IMR-90 (cell line): ENCODE measurements at regions not wholly inside any gene's neighbourhood (a gene's known extent, or its start where the extent isn't known, plus 50 kb on each side); places are given as distances from the start of the nearest gene placed in this dataset.

Experiments
- BHLHE40 ChIP-seq: fragments of 150-350 bp; IDR thresholded peaks from 2 replicates; pipeline ENCODE4 v1.6.1; 2016; ENCODE audit warnings: mild to moderate bottlenecking, low read depth, low read length
- CEBPB ChIP-seq: IDR thresholded peaks from 2 replicates; pipeline ENCODE4 v1.6.1; 2012; ENCODE audit warnings: low read depth, low read length, improper control_type of control experiment
- CHD1 ChIP-seq: IDR thresholded peaks from 2 replicates; pipeline ENCODE4 v1.6.1; 2012; ENCODE audit warnings: low read depth, low read length, improper control_type of control experiment
- MAFK ChIP-seq: IDR thresholded peaks from 2 replicates; pipeline ENCODE4 v1.6.1; 2012; ENCODE audit warnings: low read depth, low read length, improper control_type of control experiment
- MAZ ChIP-seq: IDR thresholded peaks from 2 replicates; pipeline ENCODE4 v1.6.1; 2012; ENCODE audit warnings: low read depth, mild to moderate bottlenecking, low read length, improper control_type of control experiment, moderate library complexity, borderline replicate concordance
- MXI1 ChIP-seq: IDR thresholded peaks from 2 replicates; pipeline ENCODE4 v1.6.1; 2012; ENCODE audit warnings: low read depth, mild to moderate bottlenecking, low read length, moderate library complexity, borderline replicate concordance
- NFE2L2 ChIP-seq: fragments of 150-350 bp; IDR thresholded peaks from 2 replicates; pipeline ENCODE4 v1.6.1; 2016; ENCODE audit warnings: low read depth, mild to moderate bottlenecking, low read length
- POLR2A ChIP-seq: IDR thresholded peaks from 2 replicates; pipeline ENCODE4 v1.6.1; 2012; ENCODE audit warnings: mild to moderate bottlenecking, low read depth, low read length
- RAD21 ChIP-seq: IDR thresholded peaks from 2 replicates; pipeline ENCODE4 v1.6.1; 2012; ENCODE audit warnings: low read length, improper control_type of control experiment
- RFX5 ChIP-seq: IDR thresholded peaks from 2 replicates; pipeline ENCODE4 v1.8.0; 2012; ENCODE audit warnings: low read depth, mild to moderate bottlenecking, low read length, moderate library complexity
- SMC3 ChIP-seq: fragments of 150-350 bp; IDR thresholded peaks from 2 replicates; pipeline ENCODE4 v1.6.1; 2016; ENCODE audit warnings: low read depth, mild to moderate bottlenecking, antibody characterized with exemption, low read length, moderate library complexity
- TF ChIP-seq, protein P1 (sequence below): conservative IDR thresholded peaks from 2 replicates; pipeline ENCODE4 v1.5.1; 2012; ENCODE audit warnings: mild to moderate bottlenecking, low read depth, low read length, improper control_type of control experiment
- TF ChIP-seq, protein P2 (sequence below): fragments of 150-350 bp; IDR thresholded peaks from 2 replicates; pipeline ENCODE4 v1.6.1; 2017; ENCODE audit warnings: mild to moderate bottlenecking, antibody characterized with exemption, low read length, low read depth
- TF ChIP-seq, protein P3 (sequence below): fragments of 150-350 bp; IDR thresholded peaks from 2 replicates; pipeline ENCODE4 v1.6.1; 2016; ENCODE audit warnings: low read depth, mild to moderate bottlenecking, low read length, moderate library complexity, borderline replicate concordance

DNA sequence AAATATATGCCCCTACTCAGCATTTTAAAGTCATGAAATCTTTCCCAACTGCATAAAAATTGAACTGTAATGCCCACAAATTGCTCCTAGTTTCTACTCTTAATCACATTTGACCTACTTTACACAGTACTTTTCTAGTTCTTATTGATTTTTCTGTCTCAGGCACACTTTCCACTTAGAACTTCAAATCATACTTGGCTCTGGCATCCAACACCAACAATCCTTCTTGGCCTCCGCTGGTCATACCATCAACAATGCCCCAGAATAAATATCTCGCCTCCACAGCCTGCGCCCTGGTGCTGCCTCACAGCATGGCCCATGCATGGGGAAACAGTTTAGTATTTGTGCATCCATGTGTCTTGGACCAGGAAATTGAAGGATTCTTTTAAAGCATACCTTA is 107.5 kb upstream of the SYT10 start:
- TF ChIP-seq, protein P1, sequence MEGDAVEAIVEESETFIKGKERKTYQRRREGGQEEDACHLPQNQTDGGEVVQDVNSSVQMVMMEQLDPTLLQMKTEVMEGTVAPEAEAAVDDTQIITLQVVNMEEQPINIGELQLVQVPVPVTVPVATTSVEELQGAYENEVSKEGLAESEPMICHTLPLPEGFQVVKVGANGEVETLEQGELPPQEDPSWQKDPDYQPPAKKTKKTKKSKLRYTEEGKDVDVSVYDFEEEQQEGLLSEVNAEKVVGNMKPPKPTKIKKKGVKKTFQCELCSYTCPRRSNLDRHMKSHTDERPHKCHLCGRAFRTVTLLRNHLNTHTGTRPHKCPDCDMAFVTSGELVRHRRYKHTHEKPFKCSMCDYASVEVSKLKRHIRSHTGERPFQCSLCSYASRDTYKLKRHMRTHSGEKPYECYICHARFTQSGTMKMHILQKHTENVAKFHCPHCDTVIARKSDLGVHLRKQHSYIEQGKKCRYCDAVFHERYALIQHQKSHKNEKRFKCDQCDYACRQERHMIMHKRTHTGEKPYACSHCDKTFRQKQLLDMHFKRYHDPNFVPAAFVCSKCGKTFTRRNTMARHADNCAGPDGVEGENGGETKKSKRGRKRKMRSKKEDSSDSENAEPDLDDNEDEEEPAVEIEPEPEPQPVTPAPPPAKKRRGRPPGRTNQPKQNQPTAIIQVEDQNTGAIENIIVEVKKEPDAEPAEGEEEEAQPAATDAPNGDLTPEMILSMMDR, result no peak
- no peak for TF ChIP-seq MXI1
- TF ChIP-seq, protein P2, sequence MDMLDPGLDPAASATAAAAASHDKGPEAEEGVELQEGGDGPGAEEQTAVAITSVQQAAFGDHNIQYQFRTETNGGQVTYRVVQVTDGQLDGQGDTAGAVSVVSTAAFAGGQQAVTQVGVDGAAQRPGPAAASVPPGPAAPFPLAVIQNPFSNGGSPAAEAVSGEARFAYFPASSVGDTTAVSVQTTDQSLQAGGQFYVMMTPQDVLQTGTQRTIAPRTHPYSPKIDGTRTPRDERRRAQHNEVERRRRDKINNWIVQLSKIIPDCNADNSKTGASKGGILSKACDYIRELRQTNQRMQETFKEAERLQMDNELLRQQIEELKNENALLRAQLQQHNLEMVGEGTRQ, result no peak
- TF ChIP-seq, protein P3, sequence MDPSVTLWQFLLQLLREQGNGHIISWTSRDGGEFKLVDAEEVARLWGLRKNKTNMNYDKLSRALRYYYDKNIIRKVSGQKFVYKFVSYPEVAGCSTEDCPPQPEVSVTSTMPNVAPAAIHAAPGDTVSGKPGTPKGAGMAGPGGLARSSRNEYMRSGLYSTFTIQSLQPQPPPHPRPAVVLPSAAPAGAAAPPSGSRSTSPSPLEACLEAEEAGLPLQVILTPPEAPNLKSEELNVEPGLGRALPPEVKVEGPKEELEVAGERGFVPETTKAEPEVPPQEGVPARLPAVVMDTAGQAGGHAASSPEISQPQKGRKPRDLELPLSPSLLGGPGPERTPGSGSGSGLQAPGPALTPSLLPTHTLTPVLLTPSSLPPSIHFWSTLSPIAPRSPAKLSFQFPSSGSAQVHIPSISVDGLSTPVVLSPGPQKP, result no peak
- no peak for TF ChIP-seq POLR2A
- TF ChIP-seq MAZ, result no peak
- no peak for TF ChIP-seq RFX5
- no peak for TF ChIP-seq CEBPB
- TF ChIP-seq CHD1, result no peak
- TF ChIP-seq RAD21, result no peak
- no peak for TF ChIP-seq SMC3
- no peak for TF ChIP-seq MAFK
- TF ChIP-seq BHLHE40, result no peak
- no peak for TF ChIP-seq NFE2L2
